Calu3 (cell line): ENCODE measurements at regions not wholly inside any gene's neighbourhood (a gene's known extent, or its start where the extent isn't known, plus 50 kb on each side); places are given as distances from the start of the nearest gene placed in this dataset.

Experiments
- BruUV-seq: library from RNA; stranded (reverse); fragments of 400-500 nt; replicated peaks from 2 replicates; lab custom pipeline; 2021; lab: Mats Ljungman, UMichigan
- CTCF ChIA-PET: fragments of 300-600 bp; sonication (Branson Sonifier 250); formaldehyde crosslinking; loops from one replicate; lab custom pipeline; 2022; ENCODE audit warnings: antibody characterized with exemption; lab: Charles Lee
- DNase-seq: peaks from one replicate; pipeline ENCODE4 v3.0.0; 2022
- H3K27ac Mint-ChIP-seq: one replicate; pipeline ENCODE4 v1.8.0; 2022; ENCODE audit warnings: mixed read lengths; ENCODE audit not compliant: unreplicated experiment
- H3K27me3 Mint-ChIP-seq: one replicate; pipeline ENCODE4 v1.8.0; 2022; ENCODE audit warnings: mixed read lengths; ENCODE audit not compliant: unreplicated experiment
- H3K36me3 Mint-ChIP-seq: one replicate; pipeline ENCODE4 v1.8.0; 2022; ENCODE audit warnings: mild to moderate bottlenecking, moderate library complexity, mixed read lengths; ENCODE audit not compliant: insufficient read depth, unreplicated experiment
- H3K4me1 Mint-ChIP-seq: one replicate; pipeline ENCODE4 v1.8.0; 2022; ENCODE audit warnings: mild to moderate bottlenecking, low read depth, mixed read lengths; ENCODE audit not compliant: unreplicated experiment
- H3K4me3 Mint-ChIP-seq: one replicate; pipeline ENCODE4 v1.8.0; 2022; ENCODE audit warnings: mild to moderate bottlenecking, low read depth, moderate library complexity, mixed read lengths; ENCODE audit not compliant: unreplicated experiment
- H3K9me3 Mint-ChIP-seq: one replicate; pipeline ENCODE4 v1.8.0; 2022; ENCODE audit warnings: low read depth, mixed read lengths; ENCODE audit not compliant: unreplicated experiment
- intact Hi-C: fragments of 100-400 bp; cut with micrococcal nuclease; formaldehyde crosslinking; loops from one replicate; pipeline ENCODE4 v1.10.0; 2022; ENCODE audit not compliant: unreplicated experiment
- TF ChIP-seq, protein P1 (sequence below): fragments of 200-600 bp; IDR thresholded peaks from one replicate; pipeline ENCODE4 v1.8.0; 2022; ENCODE audit warnings: antibody characterized with exemption; ENCODE audit not compliant: unreplicated experiment

DNA sequence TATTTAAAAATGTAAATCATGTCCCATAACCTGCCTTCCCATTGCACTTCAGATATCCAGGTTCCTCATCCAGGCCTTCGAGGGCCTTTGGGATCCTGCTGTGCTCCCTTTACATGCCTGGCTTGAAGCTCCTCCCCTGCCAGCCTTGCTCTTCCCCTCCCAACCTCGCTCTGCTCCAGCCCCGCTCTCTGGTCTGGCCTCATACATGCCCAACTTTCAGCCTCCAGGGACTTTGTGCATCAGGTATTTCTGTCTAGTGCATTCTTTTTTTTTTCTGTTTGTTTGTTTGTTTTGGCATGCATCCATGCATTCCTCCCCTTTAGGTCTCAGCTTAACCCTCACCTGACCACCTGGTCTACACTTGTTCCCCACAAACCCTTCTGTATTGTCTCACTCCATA lies 160.3 kb downstream of the SNX10 start:
- intact Hi-C loops: no loop called here
- Mint-ChIP-seq H3K36me3 (peaks cover 5% of the 10 kb centered on the region), H3K27ac (peak overlapping the region; percentile 40), H3K4me1 (peaks cover 24% of the 10 kb centered on the region), H3K27me3 (no peaks in the 10 kb centered on the region), H3K4me3 (no peak overlapping the region), H3K9me3 (no peaks in the 10 kb centered on the region)
- DNase-seq: peak; percentile 32
- CTCF ChIA-PET: interaction anchor here (0.8 to 1.2 kb wide), 3 partner anchors 17 to 213 kb away, joined by 3 to 4 read pairs (median 3); no protein-coding TSS in a partner anchor
- no TSS peak for BruUV-seq
- TF ChIP-seq, protein P1, sequence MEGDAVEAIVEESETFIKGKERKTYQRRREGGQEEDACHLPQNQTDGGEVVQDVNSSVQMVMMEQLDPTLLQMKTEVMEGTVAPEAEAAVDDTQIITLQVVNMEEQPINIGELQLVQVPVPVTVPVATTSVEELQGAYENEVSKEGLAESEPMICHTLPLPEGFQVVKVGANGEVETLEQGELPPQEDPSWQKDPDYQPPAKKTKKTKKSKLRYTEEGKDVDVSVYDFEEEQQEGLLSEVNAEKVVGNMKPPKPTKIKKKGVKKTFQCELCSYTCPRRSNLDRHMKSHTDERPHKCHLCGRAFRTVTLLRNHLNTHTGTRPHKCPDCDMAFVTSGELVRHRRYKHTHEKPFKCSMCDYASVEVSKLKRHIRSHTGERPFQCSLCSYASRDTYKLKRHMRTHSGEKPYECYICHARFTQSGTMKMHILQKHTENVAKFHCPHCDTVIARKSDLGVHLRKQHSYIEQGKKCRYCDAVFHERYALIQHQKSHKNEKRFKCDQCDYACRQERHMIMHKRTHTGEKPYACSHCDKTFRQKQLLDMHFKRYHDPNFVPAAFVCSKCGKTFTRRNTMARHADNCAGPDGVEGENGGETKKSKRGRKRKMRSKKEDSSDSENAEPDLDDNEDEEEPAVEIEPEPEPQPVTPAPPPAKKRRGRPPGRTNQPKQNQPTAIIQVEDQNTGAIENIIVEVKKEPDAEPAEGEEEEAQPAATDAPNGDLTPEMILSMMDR: no peak

DNA sequence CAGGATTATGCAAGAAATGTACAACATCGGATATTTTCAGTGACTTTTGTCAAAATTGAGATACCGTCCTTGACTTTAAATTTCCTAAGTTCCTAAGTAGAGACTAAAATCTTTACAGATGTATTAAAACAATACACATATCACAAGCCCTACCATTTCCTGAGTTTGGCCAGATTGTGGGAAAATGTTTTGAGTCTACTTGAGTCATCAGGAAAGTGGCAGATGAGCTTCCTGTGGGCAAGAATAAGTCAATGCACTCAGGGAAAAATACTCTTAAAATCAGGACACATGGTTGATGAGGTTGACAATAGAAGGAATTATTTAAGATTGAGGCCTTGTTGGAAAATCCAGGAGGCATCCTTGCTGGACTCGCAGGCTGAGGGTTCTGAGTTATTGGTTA lies 162.5 kb downstream of the SNX10 start:
- CTCF ChIA-PET: interaction anchor here (1.5 kb wide), 1 partner anchor 37 kb away, joined by 4 read pairs; no protein-coding TSS in a partner anchor
- intact Hi-C loops: no loop called here
- TF ChIP-seq, protein P1: no peak
- no peak overlapping the region for H3K4me3 Mint-ChIP-seq
- H3K27ac Mint-ChIP-seq: no peak overlapping the region
- no peaks in the 10 kb centered on the region for H3K27me3 Mint-ChIP-seq
- BruUV-seq: no TSS peak
- peaks cover 24% of the 10 kb centered on the region for H3K4me1 Mint-ChIP-seq
- DNase-seq: no peak
- no peaks in the 10 kb centered on the region for H3K9me3 Mint-ChIP-seq
- peaks cover 5% of the 10 kb centered on the region for H3K36me3 Mint-ChIP-seq

DNA sequence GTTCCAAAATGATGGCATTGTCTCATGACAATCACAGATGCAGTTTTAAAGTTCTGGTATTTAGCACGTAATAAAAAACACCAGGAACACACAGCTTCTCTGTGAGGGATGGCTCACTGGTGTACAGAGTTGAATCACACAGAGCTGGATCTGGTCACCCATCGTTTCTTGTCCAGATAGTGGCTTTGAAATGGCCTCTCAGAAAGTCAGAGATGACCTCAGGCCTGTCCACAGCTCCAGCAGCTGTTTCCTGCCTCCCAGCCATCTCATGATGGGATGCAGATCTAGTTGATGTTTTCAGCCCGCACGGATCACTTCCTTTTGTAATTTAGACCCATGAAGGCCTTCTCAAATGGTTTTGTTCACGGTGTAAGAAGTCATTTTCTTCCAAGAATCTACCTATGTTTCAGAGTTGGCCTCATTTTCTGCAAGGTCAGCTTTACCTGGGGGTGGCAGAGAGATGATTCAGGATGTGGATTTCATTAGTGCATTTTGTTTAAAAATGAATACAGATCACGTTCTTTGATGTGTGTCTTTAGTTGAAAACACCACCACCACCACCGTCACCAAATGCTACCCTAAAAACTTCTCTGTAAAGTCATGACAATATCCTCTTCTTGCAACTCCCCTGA lies 166.2 kb downstream of the SNX10 start:
- CTCF ChIA-PET: interaction anchor here (0.8 to 1.2 kb wide), 2 partner anchors 18 to 32 kb away, joined by 4 read pairs; no protein-coding TSS in a partner anchor
- TF ChIP-seq, protein P1: no peak
- intact Hi-C loops: no loop called here

DNA sequence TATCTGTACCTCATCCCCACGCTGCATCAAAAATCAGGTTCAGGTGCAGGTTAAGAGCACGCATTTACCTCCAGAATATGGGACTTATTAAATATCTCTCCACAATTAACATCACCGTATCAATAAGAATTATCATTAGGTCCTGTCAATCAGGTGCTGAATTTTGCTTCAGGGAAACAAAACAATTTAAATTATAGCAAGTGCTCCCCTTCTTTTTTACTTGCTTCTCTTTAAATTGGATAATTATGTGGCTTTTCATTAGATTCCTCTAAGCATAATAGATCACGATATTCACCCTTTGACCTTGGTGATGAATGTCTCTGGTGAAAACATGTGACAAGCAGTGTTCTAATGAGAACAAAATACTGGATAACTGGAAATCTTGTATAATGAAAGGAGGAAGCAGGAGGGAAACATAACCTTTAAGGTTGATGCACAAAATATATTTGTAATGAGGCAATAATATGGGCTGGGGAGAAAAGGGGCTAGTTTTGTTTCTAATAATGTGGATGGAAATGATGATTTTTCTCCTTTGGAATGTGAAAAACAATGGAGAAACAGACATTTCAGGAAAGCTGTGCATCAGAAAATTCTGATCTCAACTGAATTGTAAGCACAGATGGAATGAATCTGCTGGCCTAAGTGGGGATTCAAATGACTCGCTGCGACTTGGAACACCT lies 166.9 kb downstream of the SNX10 start:
- CTCF ChIA-PET: interaction anchor here (1.7 kb wide), 1 partner anchor 9 kb away, joined by 8 read pairs; no protein-coding TSS in a partner anchor
- TF ChIP-seq, protein P1: no peak
- no peaks in the 10 kb centered on the region for H3K9me3 Mint-ChIP-seq
- H3K4me3 Mint-ChIP-seq: no peak overlapping the region
- no TSS peak for BruUV-seq
- intact Hi-C loops: no loop called here
- H3K27ac Mint-ChIP-seq: no peak overlapping the region
- DNase-seq: no peak
- H3K4me1 Mint-ChIP-seq: no peaks in the 10 kb centered on the region
- no peaks in the 10 kb centered on the region for H3K36me3 Mint-ChIP-seq
- no peaks in the 10 kb centered on the region for H3K27me3 Mint-ChIP-seq

More for the DNA sequence above, 166.2 kb downstream of the SNX10 start:
- Mint-ChIP-seq H3K27me3 (no peaks in the 10 kb centered on the region), H3K27ac (no peak overlapping the region), H3K4me3 (no peak overlapping the region), H3K9me3 (no peaks in the 10 kb centered on the region), H3K4me1 (peaks cover 1% of the 10 kb centered on the region), H3K36me3 (no peaks in the 10 kb centered on the region)
- BruUV-seq: no TSS peak
- DNase-seq: no peak
